Bronchial epithelial cell (primary cell): ENCODE measurements at regions not wholly inside any gene's neighbourhood (a gene's known extent, or its start where the extent isn't known, plus 50 kb on each side); places are given as distances from the start of the nearest gene placed in this dataset.

Source experiments
- DNase-seq: peaks from one replicate; pipeline ENCODE4 v3.0.0-alpha.2; 2010; ENCODE audit warnings: low read depth
- FAIRE-seq: peaks from 2 replicates; lab custom pipeline; 2011; peaks lifted over from hg19 to GRCh38; lab: Jason Lieb, UNC
- H3K27me3 ChIP-seq: 2 replicates; pipeline ENCODE4 v1.5.1; 2011; ENCODE audit warnings: low read length; ENCODE audit not compliant: control insufficient read depth, insufficient read depth
- H3K36me3 ChIP-seq: 2 replicates; pipeline ENCODE4 v1.5.1; 2011; ENCODE audit warnings: low read length; ENCODE audit not compliant: control insufficient read depth, insufficient read depth
- H3K4me3 ChIP-seq: 2 replicates; pipeline ENCODE4 v1.5.1; 2011; ENCODE audit warnings: mild to moderate bottlenecking, low read depth, low read length, control low read depth
- CTCF ChIP-seq: IDR thresholded peaks from 2 replicates; pipeline ENCODE4 v1.5.1; 2011; ENCODE audit warnings: mild to moderate bottlenecking, moderate library complexity, low read length, control low read depth, inconsistent platforms; ENCODE audit not compliant: insufficient read depth, severe bottlenecking

GRCh38 chr22:27308513-27308912 lies 493.0 kb downstream of the MN1 start:
- no peak for TF ChIP-seq CTCF
- no peak for DNase-seq
- no peaks in the 10 kb centered on the region for H3K36me3 ChIP-seq
- peak; percentile 60 for FAIRE-seq
- peaks cover 3% of the 10 kb centered on the region for H3K27me3 ChIP-seq
- no peak overlapping the region for H3K4me3 ChIP-seq

- no peak for FAIRE-seq
- Histone ChIP-seq H3K36me3 (no peaks in the 10 kb centered on the region), H3K4me3 (no peak overlapping the region), H3K27me3 (peaks cover 3% of the 10 kb centered on the region)
- DNase-seq = no peak
- no peak for TF ChIP-seq CTCF
These were observed 491.9 kb downstream of the MN1 start for GRCh38 chr22:27309697-27310096.

GRCh38 chr22:27310966-27311697 lies 490.4 kb downstream of the MN1 start:
- DNase-seq (no peak), FAIRE-seq (no peak)
- no peak overlapping the region for H3K4me3 ChIP-seq
- peaks cover 3% of the 10 kb centered on the region for H3K27me3 ChIP-seq
- H3K36me3 ChIP-seq = no peaks in the 10 kb centered on the region
- no peak for TF ChIP-seq CTCF

GRCh38 chr22:27311698-27312550 lies 489.6 kb downstream of the MN1 start:
- FAIRE-seq = peak; percentile 32
- Histone ChIP-seq H3K36me3 (no peaks in the 10 kb centered on the region), H3K27me3 (peaks cover 3% of the 10 kb centered on the region), H3K4me3 (no peak overlapping the region)
- DNase-seq = no peak
- no peak for TF ChIP-seq CTCF

- Histone ChIP-seq H3K4me3 (no peak overlapping the region), H3K27me3 (peaks cover 3% of the 10 kb centered on the region), H3K36me3 (no peaks in the 10 kb centered on the region)
- DNase-seq (no peak), FAIRE-seq (peak; percentile 96)
- TF ChIP-seq CTCF = no peak
These were observed 489.0 kb downstream of the MN1 start for GRCh38 chr22:27312565-27312964.
